ENCODE measurements at regions not wholly inside any gene's neighbourhood (a gene's known extent, or its start where the extent isn't known, plus 50 kb on each side); places are given as distances from the start of the nearest gene placed in this dataset.
"Not testable (repeated sequence)": the region's sequence is repeated elsewhere in the genome, so short reads cannot be mapped to it uniquely, and the experiment has no call there.

DNA sequence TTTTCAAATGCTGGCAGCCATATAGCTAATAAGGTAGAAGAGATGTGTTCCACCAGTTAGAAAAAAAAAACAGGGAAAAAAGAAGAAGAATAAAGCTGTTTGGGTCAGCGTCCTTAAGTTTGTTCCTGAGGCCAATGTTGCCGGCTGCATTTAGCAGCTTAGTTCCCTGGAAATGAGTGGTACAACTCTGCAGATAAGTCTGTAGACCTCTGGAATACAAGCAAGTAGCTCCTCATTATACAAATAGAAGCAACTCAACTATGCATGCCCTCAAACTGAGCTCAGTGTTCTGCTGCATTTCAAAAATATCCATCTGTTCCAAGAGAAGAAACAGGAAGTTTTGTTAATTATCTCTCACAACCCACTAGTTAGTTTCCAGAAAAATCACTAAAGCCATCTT, 181.2 kb upstream of the PKN2 start:
- no peak for DNase-seq (ENCODE audit: low spot score in 2 of 2)
- Mint-ChIP-seq H3K27ac (no peak overlapping the region), H3K9me3 (no peaks in the 10 kb centered on the region), H3K4me1 (no peaks in the 10 kb centered on the region), H3K4me3 (no peak overlapping the region), H3K36me3 (no peaks in the 10 kb centered on the region)
- no peak for ATAC-seq

DNA sequence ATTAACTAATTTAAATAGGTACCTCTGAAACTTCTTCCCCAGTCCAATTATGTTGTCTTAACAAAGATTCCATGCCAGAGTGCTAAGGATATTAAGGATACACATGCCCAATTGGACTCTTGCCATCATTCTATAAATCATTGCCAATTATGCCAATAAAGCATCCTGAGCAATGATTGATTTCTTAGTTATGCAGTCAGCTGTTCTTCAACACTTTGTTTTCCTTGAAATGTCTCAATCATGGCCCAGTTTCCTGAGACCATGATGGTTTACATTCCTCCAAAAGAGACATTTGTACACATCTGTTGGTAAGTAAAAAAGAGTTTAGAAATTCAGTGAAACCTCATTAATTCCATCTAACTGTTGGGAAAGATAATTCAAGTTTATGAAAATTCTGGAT, 180.4 kb upstream of the PKN2 start:
- Mint-ChIP-seq H3K9me3 (no peaks in the 10 kb centered on the region), H3K36me3 (no peaks in the 10 kb centered on the region), H3K4me3 (no peak overlapping the region), H3K27ac (no peak overlapping the region), H3K4me1 (no peaks in the 10 kb centered on the region)
- DNase-seq (ENCODE audit: low spot score in 2 of 2) (no peak), ATAC-seq (no peak)

DNA sequence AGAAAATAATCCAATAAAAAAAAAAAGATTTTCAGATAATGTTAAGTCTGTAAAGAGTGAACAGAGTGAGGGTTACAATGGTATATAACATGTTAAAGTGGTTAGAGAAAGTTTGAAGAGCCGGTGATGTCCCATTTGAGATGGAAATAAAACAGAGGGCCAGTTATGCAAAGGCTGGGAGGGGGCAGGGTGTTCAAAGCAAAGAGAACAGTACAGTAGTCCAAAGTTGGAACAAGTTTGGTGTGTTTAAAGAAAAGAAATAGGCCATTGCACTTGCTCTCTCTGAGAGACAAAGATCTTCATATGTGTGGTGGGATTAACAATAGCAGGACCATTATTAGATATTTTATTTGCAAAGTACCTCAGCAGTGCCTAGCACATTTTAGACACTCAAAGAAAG, 179.5 kb upstream of the PKN2 start:
- DNase-seq (ENCODE audit: low spot score in 2 of 2) (no peak), ATAC-seq (no peak)
- H3K4me3 Mint-ChIP-seq: no peak overlapping the region
- H3K4me1 Mint-ChIP-seq: no peaks in the 10 kb centered on the region
- H3K9me3 Mint-ChIP-seq: no peaks in the 10 kb centered on the region
- no peak overlapping the region for H3K27ac Mint-ChIP-seq
- H3K36me3 Mint-ChIP-seq: no peaks in the 10 kb centered on the region

DNA sequence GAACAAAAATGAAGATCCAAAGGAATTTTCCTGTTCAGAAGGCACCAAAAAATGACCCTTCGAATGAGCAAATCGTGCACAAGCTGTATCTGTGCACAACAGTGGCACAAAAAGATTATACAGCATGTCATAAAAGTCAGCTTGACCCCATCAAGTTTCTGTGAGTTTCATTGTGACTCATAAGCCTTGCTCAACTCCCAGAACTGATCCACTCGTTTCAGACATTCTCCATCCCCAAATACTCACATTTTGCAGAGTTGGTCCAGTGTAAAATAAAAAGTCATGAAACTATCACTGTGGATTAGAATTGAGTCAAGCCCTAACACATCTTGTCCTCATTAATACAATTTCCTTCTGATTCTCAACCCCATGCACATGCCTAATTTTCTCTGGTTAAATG, 174.7 kb upstream of the PKN2 start:
- Mint-ChIP-seq H3K4me3 (no peak overlapping the region), H3K27ac (no peak overlapping the region), H3K36me3 (no peaks in the 10 kb centered on the region), H3K4me1 (no peaks in the 10 kb centered on the region), H3K9me3 (no peaks in the 10 kb centered on the region)
- DNase-seq (ENCODE audit: low spot score in 2 of 2): no peak
- no peak for ATAC-seq

DNA sequence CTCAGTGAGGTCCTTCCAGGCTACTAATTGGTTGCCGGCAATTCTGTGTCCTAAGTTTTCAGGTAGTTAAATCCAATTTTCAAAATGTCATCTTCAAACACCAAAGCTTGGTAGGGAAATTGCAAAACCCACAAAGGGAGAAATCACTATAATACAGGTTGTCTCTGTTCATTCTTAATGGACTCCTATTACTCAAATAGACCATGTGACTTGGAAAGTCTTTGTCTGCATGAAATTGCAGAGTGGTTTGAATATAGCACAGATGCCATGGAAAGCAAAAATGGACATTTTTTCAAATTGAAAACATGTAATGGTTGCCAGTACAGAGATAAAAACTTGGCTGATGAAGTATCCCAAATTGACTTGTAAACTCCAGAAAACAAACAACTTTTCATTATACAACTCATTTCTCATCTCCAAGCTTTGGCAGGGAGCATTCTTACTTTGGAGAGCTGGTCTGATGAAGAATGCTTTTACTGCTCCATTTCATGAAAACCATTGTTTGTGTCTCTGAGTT, 169.5 kb upstream of the PKN2 start:
- no peaks in the 10 kb centered on the region for H3K9me3 Mint-ChIP-seq
- ATAC-seq (no peak), DNase-seq (ENCODE audit: low spot score in 2 of 2) (no peak)
- no peak overlapping the region for H3K27ac Mint-ChIP-seq
- H3K4me1 Mint-ChIP-seq: no peaks in the 10 kb centered on the region
- no peaks in the 10 kb centered on the region for H3K36me3 Mint-ChIP-seq
- no peak overlapping the region for H3K4me3 Mint-ChIP-seq

DNA sequence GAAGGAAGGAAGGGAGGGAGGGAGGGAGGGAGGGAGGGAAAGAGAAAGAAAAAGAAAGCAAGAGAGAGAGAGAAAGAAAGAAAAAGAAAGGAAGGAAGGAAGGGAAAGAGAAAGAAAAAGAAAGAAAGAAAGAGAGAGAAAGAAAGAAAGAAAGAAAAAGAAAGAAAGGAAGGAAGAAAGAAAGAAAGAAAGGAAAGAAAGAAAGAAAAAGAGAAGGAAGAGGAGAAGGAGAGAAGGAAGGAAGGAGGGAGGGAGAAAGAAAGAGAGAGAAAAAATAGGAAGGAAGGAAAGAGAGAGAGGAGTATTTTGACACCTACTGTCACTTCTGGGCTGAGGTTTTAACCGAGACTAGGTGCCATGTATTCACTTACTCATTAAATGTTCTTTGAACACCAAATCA, 166.6 kb upstream of the PKN2 start:
- not testable (repeated sequence) for H3K27ac Mint-ChIP-seq; H3K9me3 Mint-ChIP-seq; ATAC-seq; H3K4me1 Mint-ChIP-seq; H3K36me3 Mint-ChIP-seq; DNase-seq (ENCODE audit: low spot score in 2 of 2); H3K4me3 Mint-ChIP-seq

DNA sequence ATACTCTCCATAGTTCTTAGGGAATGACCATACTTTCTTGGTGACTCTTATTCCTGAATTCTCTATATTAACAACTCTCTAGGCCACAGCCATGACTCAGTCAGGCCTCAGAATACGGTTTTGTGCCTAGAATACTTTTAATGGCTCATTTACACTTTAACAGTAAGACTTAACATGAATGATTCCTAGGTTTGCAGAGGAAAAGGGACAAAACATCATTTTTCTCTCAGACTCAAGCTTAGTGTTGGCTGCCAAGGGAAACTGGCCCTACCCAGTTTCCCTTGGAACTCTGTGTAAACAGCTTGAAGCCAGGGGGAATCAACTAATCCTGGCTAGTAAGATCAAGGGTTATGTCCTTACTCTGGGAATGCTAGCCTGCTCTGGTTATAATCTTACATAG, 164.9 kb upstream of the PKN2 start:
- no peak for DNase-seq (ENCODE audit: low spot score in 2 of 2)
- H3K27ac Mint-ChIP-seq: no peak overlapping the region
- H3K36me3 Mint-ChIP-seq: no peaks in the 10 kb centered on the region
- ATAC-seq: no peak
- H3K9me3 Mint-ChIP-seq: no peaks in the 10 kb centered on the region
- H3K4me1 Mint-ChIP-seq: no peaks in the 10 kb centered on the region
- no peak overlapping the region for H3K4me3 Mint-ChIP-seq

DNA sequence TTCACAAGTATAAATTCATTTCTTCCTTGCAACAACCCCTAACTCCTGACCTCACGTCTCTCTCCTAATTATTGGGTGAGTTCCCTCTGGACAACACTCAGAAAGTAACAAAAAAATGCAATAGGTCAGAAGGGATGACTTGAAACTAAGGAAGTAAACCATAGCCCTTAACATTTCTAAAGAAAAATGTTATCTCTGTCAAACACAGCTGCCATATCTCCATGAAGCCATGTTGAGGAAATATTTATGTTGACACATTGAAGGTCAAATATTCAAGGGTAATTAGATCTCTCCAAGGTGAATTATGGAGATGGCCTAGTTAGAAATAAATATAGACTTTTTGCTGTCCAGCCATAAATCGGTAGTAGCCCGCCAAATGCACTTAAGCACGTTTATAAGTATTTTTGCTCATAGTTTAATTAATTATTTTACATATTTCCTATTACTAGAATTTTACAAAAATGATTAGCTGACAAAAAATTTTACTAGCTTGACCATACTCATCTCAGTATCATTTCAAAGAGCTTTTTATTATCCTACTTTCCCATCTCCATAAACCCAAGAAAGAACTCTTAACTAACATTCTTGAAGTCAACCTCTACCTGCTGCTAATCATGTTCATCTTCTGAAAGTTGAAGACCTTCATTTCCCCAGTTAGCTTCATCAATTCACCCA, 160.1 kb upstream of the PKN2 start:
- Mint-ChIP-seq H3K4me3 (no peak overlapping the region), H3K36me3 (no peaks in the 10 kb centered on the region), H3K9me3 (no peaks in the 10 kb centered on the region), H3K27ac (no peak overlapping the region), H3K4me1 (no peaks in the 10 kb centered on the region)
- no peak for ATAC-seq
- no peak for DNase-seq (ENCODE audit: low spot score in 2 of 2)

DNA sequence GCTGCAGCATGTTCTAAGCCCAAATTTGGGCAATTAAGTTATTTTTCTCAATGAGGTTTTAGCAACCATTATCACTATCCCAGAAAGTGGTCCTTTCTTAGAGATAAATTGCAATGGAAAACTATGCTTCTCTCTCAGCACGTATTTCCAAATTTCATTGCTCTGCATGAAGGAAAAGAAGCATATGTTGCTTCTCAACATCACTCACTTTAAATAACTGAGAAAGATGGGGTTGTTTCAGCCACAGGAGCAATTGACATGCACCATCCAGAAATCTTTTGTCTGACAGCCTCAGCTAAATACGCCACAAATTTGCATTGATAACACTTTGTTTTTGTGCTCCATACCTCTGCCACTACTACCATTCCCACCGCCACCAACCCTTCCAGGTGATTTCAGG, 157.6 kb upstream of the PKN2 start:
- no peak for ATAC-seq
- Mint-ChIP-seq H3K4me1 (no peaks in the 10 kb centered on the region), H3K27ac (no peak overlapping the region), H3K9me3 (no peaks in the 10 kb centered on the region), H3K4me3 (no peak overlapping the region), H3K36me3 (no peaks in the 10 kb centered on the region)
- no peak for DNase-seq (ENCODE audit: low spot score in 2 of 2)

DNA sequence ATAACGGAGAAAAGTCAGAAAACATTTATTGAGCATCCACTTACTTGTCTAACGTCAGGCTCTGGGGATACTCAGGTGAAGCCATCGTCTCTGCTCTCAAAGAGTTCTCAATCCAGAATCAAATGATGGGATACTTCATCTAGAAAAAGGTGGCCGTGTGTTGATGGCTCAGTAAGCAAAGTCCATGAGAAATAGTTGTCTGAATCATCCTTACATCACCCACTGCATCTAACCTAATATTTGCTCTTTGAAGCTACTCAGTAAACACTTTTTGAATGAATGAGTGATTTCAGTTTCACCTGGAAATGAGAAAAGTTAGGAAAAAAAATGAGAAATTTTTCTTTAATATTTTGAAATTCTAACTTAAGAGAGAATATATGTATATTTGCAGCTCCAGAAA, 155.3 kb upstream of the PKN2 start:
- no peak overlapping the region for H3K4me3 Mint-ChIP-seq
- H3K4me1 Mint-ChIP-seq: no peaks in the 10 kb centered on the region
- H3K9me3 Mint-ChIP-seq: no peaks in the 10 kb centered on the region
- no peaks in the 10 kb centered on the region for H3K36me3 Mint-ChIP-seq
- no peak overlapping the region for H3K27ac Mint-ChIP-seq
- no peak for ATAC-seq
- DNase-seq (ENCODE audit: low spot score in 2 of 2): no peak

DNA sequence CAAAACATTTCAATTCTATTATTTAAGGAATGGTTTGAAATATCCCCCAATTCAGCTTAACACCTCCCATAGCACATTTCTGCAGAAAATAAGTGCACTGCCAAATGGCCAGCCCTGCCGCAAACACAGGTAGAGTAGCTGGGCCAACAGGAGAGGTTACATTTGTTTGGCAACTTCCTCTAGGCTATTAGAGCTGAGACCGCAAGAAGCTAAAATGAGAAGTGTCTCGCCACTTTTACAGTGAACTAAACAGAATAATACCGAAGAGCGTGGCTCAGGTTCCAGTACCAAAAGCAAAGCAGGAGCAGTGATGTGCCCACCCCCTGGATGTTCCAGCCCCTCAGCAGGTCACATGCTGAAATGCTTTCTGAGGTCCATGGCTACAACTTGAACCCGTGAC, 154.5 kb upstream of the PKN2 start:
- H3K4me1 Mint-ChIP-seq: no peaks in the 10 kb centered on the region
- H3K36me3 Mint-ChIP-seq: no peaks in the 10 kb centered on the region
- ATAC-seq: no peak
- H3K4me3 Mint-ChIP-seq: no peak overlapping the region
- H3K9me3 Mint-ChIP-seq: no peaks in the 10 kb centered on the region
- H3K27ac Mint-ChIP-seq: no peak overlapping the region
- no peak for DNase-seq (ENCODE audit: low spot score in 2 of 2)

DNA sequence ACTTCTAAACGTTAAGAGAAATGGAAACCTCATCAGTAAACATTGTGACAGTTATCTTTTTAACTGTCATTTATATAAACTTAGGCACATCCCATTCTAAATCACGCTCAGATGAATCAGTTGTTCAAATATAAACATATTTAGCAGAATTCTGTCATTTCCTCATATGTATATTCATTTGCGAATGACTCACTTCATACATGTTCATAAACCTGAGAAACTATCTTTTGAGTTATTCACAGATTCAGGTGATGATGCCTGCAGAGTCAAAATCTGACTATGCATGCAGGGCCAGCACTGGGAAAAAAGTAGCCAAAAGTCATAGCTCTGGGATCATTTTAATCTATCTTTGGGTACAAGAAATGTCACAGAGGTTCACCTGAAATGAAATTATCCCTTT, 153.8 kb upstream of the PKN2 start:
- no peaks in the 10 kb centered on the region for H3K4me1 Mint-ChIP-seq
- no peak overlapping the region for H3K4me3 Mint-ChIP-seq
- no peaks in the 10 kb centered on the region for H3K9me3 Mint-ChIP-seq
- ATAC-seq: no peak
- no peak overlapping the region for H3K27ac Mint-ChIP-seq
- DNase-seq (ENCODE audit: low spot score in 2 of 2): no peak
- no peaks in the 10 kb centered on the region for H3K36me3 Mint-ChIP-seq

DNA sequence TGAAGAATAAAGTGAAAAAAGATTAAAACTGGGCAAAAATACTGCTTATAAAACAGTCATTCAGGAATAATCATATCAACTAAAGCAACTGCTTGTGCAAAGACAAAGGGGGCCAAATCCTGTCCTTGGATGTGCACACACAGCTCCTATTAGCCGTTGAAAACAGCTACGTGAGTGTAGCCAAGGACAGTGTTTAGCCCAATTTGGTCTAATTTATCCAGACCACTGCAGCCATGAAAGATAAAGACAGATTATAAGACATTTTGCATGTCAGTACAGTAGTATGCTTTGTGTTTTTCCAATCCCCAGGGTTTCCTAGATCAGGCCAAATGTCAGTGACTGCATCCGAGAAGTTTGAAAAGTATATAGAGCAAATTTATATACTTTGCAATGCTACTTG, 146.3 kb upstream of the PKN2 start:
- Mint-ChIP-seq H3K36me3 (no peaks in the 10 kb centered on the region), H3K9me3 (no peaks in the 10 kb centered on the region), H3K4me1 (no peaks in the 10 kb centered on the region), H3K4me3 (no peak overlapping the region), H3K27ac (no peak overlapping the region)
- ATAC-seq (no peak), DNase-seq (ENCODE audit: low spot score in 2 of 2) (no peak)

DNA sequence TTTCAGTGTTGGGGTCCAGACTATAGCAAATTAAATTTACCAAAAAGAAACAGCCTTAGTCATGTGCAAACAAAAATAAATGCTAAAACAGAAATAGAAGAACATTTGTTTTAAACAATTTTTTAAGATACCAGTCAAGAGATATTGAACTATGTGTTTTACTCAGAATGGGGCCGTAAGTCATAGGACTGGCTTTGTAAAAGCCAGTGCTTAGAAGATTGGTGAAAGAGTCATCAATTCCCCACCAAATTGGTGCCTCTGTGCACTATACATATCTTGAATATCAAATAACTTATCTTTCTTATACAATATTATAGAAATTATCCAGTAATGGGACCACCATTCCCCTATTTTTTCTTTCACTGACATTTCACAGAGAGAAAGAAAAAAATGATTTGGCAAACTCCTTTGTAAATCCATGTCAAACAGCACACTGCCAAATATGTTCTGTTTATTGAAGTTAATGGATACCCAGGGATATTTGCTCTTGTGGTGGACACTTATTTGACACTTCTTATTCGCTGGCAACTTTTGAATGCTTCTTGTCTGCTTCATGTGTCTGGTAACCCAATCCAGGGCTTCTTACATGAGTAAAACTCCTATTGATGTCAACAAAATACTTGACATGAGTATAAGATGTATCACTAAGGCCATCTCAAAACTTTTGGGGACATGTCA, 145.7 kb upstream of the PKN2 start:
- no peak overlapping the region for H3K4me3 Mint-ChIP-seq
- no peaks in the 10 kb centered on the region for H3K9me3 Mint-ChIP-seq

DNA sequence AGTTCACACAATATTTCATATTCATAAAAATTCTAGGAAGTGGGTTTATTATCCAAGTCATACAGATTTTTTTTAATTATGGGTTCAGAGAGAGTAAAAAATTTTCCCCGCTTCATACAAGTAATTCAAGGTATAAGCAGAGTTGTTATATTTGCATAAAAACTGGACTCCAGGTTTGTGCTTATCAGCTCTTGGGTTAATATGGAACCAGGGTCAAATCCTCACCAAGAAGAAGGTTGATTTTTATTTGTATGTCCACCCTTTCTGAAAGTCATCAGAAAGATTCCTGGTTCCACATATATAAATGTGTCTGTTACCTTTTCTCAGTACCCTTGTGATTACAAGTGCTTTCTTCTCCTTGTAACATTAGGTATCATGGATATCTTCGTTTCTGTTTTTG, 143.8 kb upstream of the PKN2 start:
- Mint-ChIP-seq H3K4me3 (no peak overlapping the region), H3K4me1 (no peaks in the 10 kb centered on the region), H3K36me3 (no peaks in the 10 kb centered on the region)

More for the DNA sequence above, 145.7 kb upstream of the PKN2 start:
- DNase-seq (ENCODE audit: low spot score in 2 of 2) (no peak), ATAC-seq (no peak)
- H3K4me1 Mint-ChIP-seq: no peaks in the 10 kb centered on the region
- no peaks in the 10 kb centered on the region for H3K36me3 Mint-ChIP-seq
- no peak overlapping the region for H3K27ac Mint-ChIP-seq

DNA sequence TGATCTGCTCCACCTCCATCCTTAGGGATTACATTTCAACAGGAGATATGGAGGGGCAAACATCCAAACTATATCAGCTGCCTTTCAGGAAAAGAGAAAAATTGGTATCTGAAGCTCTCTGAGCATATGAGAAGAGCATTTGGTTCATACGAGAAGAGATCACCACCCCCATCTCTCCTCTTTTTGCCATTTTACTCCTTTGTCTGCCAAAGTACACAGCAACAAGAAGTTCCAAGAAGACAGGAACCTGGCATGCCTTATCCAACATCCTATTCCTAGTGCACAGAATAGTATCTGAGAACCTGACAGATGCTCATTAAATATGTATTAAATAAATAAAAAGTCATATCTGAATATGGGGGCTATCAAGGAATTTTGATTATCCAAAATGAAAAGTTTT, 142.5 kb upstream of the PKN2 start:
- no peak for DNase-seq (ENCODE audit: low spot score in 2 of 2)
- ATAC-seq: no peak
- H3K4me1 Mint-ChIP-seq: no peaks in the 10 kb centered on the region
- H3K27ac Mint-ChIP-seq: no peak overlapping the region
- no peaks in the 10 kb centered on the region for H3K9me3 Mint-ChIP-seq
- H3K4me3 Mint-ChIP-seq: no peak overlapping the region
- H3K36me3 Mint-ChIP-seq: no peaks in the 10 kb centered on the region

More for the DNA sequence above, 143.8 kb upstream of the PKN2 start:
- no peak for DNase-seq (ENCODE audit: low spot score in 2 of 2)
- no peak overlapping the region for H3K27ac Mint-ChIP-seq
- no peak for ATAC-seq
- H3K9me3 Mint-ChIP-seq: no peaks in the 10 kb centered on the region

Data from stimulated activated effector memory CD8-positive, alpha-beta T cell treated with anti-CD3 and anti-CD28 coated beads, Interleukin-12 subunit alpha, Interleukin-12 subunit beta, amount 100 ng/mL, for 72 hours (primary cell).